ENCODE measurements at regions not wholly inside any gene's neighbourhood (a gene's known extent, or its start where the extent isn't known, plus 50 kb on each side); places are given as distances from the start of the nearest gene placed in this dataset.

- TF ChIP-seq CTCF (IDR thresholded peaks at IDR 0.05; ENCODE audit: low read depth, low read length, missing input control) (no peak), HNF4A (conservative IDR thresholded peaks at IDR 0.05) (no peak), HNF4G (IDR thresholded peaks at IDR 0.05) (no peak)
Measured at GRCh38 chr6:9307187-9307586, 871.8 kb upstream of the SLC35B3 start (continued).

- 74% methylated on average over 4 of the region's 4 CpGs for WGBS
- no peak overlapping the region for H3K9ac ChIP-seq (ENCODE audit: low read depth in 1 of 2, low read length in 2 of 2)
- no peak for TF ChIP-seq JUND (IDR thresholded peaks at IDR 0.05)
- no peak for TF ChIP-seq ATF3 (IDR thresholded peaks at IDR 0.05)
- no peak for TF ChIP-seq REST (IDR thresholded peaks at IDR 0.05)
- no peak for TF ChIP-seq GABPA (IDR thresholded peaks at IDR 0.05 in 1 of 2, conservative IDR thresholded peaks at IDR 0.05 in 1 of 2)
- TF ChIP-seq HNF4A (conservative IDR thresholded peaks at IDR 0.05) = no peak
- no peak for TF ChIP-seq NR2F2 (IDR thresholded peaks at IDR 0.05)
- TF ChIP-seq MAX (IDR thresholded peaks at IDR 0.05) = no peak
- no peak for TF ChIP-seq CTCF (IDR thresholded peaks at IDR 0.05; ENCODE audit: low read depth, low read length, missing input control)
- TF ChIP-seq RXRA (IDR thresholded peaks at IDR 0.05) = no peak
- TF ChIP-seq HNF4G (IDR thresholded peaks at IDR 0.05) = no peak
- TF ChIP-seq EGR1 (IDR thresholded peaks at IDR 0.05; ENCODE audit: low read depth in 2 of 2) = no peak
- TF ChIP-seq RAD21 (IDR thresholded peaks at IDR 0.05) = no peak
- TF ChIP-seq TAF1 (conservative IDR thresholded peaks at IDR 0.05) = no peak
- no peak for TF ChIP-seq FOXA2 (IDR thresholded peaks at IDR 0.05)
- TF ChIP-seq SP1 (IDR thresholded peaks at IDR 0.05) = no peak
- no peak for TF ChIP-seq ZBTB33 (IDR thresholded peaks at IDR 0.05)
- no peaks in the 10 kb centered on the region for H3K9me3 ChIP-seq (ENCODE audit: control insufficient read depth in 4 of 4, low read length in 3 of 4)
- no peak for DNase-seq (ENCODE audit: low spot score)
- no peak overlapping the region for H3K27ac ChIP-seq (ENCODE audit: low read depth in 1 of 2, low read length in 2 of 2)
- H3K4me1 ChIP-seq (ENCODE audit: control insufficient read depth in 4 of 4, insufficient read depth in 4 of 4, low read length in 3 of 4) = no peaks in the 10 kb centered on the region
- no peaks in the 10 kb centered on the region for H3K27me3 ChIP-seq (ENCODE audit: control insufficient read depth in 4 of 4, insufficient read depth in 4 of 4, low read length in 3 of 4)
- H3K4me3 ChIP-seq (ENCODE audit: low read depth in 1 of 3, low read length in 3 of 3) = no peak overlapping the region
- H3K36me3 ChIP-seq (ENCODE audit: control insufficient read depth in 4 of 4, insufficient read depth in 3 of 4, low read depth in 1 of 4, low read length in 3 of 4) = no peaks in the 10 kb centered on the region
Measured at GRCh38 chr6:9295644-9296043, 860.3 kb upstream of the SLC35B3 start.

Data from liver (tissue), 8 donors.